PC-3 (cell line): ENCODE measurements at regions not wholly inside any gene's neighbourhood (a gene's known extent, or its start where the extent isn't known, plus 50 kb on each side); places are given as distances from the start of the nearest gene placed in this dataset.

ENCODE experiments used
- CTCF ChIP-seq: fragments of 300-600 bp; sonication (generic); conservative IDR thresholded peaks from 2 replicates; pipeline ENCODE4 v1.5.1; 2017; ENCODE audit warnings: antibody characterized with exemption, low read depth, mild to moderate bottlenecking, low read length
- EZH2 ChIP-seq: fragments of 300-600 bp; sonication (generic); IDR thresholded peaks from one replicate; pipeline ENCODE4 v1.6.1; 2017; ENCODE audit warnings: antibody characterized with exemption, mild to moderate bottlenecking, low read length; ENCODE audit not compliant: unreplicated experiment
- EZH2phosphoT487 ChIP-seq: fragments of 300-600 bp; sonication (generic); IDR thresholded peaks from 2 replicates; pipeline ENCODE4 v1.6.1; 2018; ENCODE audit warnings: mild to moderate bottlenecking, antibody characterized with exemption, low read length, borderline replicate concordance

GRCh38 chr12:118709946-118710345 is 271.4 kb upstream of the SRRM4 start:
- TF ChIP-seq CTCF (no peak), EZH2 (no peak), EZH2phosphoT487 (no peak)
